Esophagus (tissue), 2 donors: ENCODE measurements at regions not wholly inside any gene's neighbourhood (a gene's known extent, or its start where the extent isn't known, plus 50 kb on each side); places are given as distances from the start of the nearest gene placed in this dataset.

ENCODE experiments used
- H3K27ac ChIP-seq, 2 donors: one replicate each; pipeline ENCODE4 v1.5.1; 2013; ENCODE audit warnings: low read depth in 2 of 2, mild to moderate bottlenecking in 2 of 2, inconsistent platforms in 1 of 2, low read length in 1 of 2, moderate library complexity in 1 of 2
- H3K27me3 ChIP-seq, 2 donors: one replicate each; pipeline ENCODE4 v1.6.1; 2013; ENCODE audit warnings: low read length in 2 of 2, control low read depth in 1 of 2, mild to moderate bottlenecking in 1 of 2; ENCODE audit not compliant: insufficient read depth in 2 of 2, control insufficient read depth in 1 of 2
- H3K36me3 ChIP-seq, 2 donors: one replicate each; pipeline ENCODE4 v1.6.1; 2013; ENCODE audit warnings: low read length in 1 of 2; ENCODE audit not compliant: control insufficient read depth in 2 of 2, insufficient read depth in 2 of 2
- H3K4me1 ChIP-seq, 2 donors: one replicate each; pipeline ENCODE4 v1.6.1; 2013; ENCODE audit warnings: low read length in 1 of 2; ENCODE audit not compliant: control insufficient read depth in 2 of 2, insufficient read depth in 2 of 2
- H3K4me3 ChIP-seq, 2 donors: one replicate each; pipeline ENCODE4 v1.5.1; 2013; ENCODE audit warnings: low read length in 2 of 2, mild to moderate bottlenecking in 2 of 2, low read depth in 1 of 2, moderate library complexity in 1 of 2
- H3K9me3 ChIP-seq, 2 donors: one replicate each; pipeline ENCODE4 v1.6.1; 2013; ENCODE audit warnings: mild to moderate bottlenecking in 2 of 2, low read depth in 1 of 2, low read length in 1 of 2, moderate library complexity in 1 of 2; ENCODE audit not compliant: control insufficient read depth in 2 of 2, insufficient read depth in 1 of 2
- WGBS, 2 donors: extraction: QIAGEN DNeasy Blood & Tissue Kit; methylation state at CpG; one replicate each; pipeline ENCODE4 v1.1.7; 2013; 5-methylcytosine and 5-hydroxymethylcytosine counted together
- donor health status: healthy with polysubstance abuse.
- donor health status: Bipolar disorder and iron deficiency.

DNA sequence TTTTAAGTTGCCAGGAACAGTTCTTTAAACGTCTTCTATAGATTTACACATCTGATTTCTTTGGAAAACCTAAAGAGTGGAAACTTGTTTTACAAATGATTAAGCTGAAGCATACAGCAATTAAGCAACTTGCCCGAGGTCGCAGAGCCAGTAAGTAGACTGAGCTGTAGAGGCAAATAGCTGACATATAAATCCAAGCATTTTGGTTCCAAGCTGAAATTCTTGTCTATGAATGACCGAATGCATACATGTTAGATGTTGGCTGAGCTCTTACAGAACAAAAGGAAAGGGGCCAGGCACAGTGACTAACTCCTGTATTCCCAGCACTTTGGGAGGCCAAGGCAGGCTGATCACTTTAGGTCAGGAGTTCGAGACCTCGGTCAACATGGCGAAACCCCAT lies 101.8 kb upstream of the SGK1 start:
- WGBS, 2 donors, result 67 to 81% methylated on average over 7 of the region's 7 CpGs
- H3K36me3 ChIP-seq, result no peaks in the 10 kb centered on the region
- H3K4me3 ChIP-seq, result no peak overlapping the region
- H3K27ac ChIP-seq, result peak overlapping the region in 1 of 2 donors; percentile 15
- H3K27me3 ChIP-seq, result no peaks in the 10 kb centered on the region
- H3K4me1 ChIP-seq, result peaks cover 0 to 4% of the 10 kb centered on the region in 2 donors
- H3K9me3 ChIP-seq, result no peaks in the 10 kb centered on the region

DNA sequence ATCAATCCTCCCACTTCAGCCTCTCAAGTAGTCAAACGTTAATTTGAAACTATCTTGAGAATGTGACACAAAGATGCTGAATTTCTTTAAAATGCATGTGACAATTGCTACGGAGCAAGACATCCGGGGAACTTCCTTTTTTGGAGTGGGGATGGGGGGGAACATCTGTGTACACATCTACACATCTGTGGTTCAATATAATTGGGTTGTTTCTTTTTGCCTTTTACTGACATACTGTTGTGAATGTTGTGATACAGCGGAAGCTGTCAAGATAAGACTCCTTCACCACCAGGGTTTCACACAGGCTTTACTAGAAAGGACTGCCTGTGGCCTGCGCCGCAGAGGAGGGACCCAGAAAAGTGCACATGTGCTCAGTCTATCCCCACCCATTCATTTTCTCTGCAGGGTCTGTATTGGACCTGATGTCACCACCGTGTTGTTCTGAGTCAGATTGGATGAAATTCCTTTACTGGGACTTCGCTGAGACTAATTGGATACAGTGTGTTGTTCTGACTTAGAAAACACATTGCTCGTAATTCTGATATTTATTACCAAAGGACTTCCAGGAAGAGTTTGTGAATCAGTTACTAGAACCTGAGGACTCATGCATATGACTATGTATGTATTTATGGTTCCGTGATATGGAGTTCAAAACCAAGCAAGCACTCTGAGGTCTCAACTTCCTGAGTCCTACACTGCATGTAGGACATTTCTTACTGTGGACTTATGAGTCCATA lies 98.7 kb upstream of the SGK1 start:
- no peaks in the 10 kb centered on the region for H3K36me3 ChIP-seq
- H3K27ac ChIP-seq, result no peak overlapping the region
- H3K9me3 ChIP-seq, result peaks cover 0 to 3% of the 10 kb centered on the region in 2 donors
- 74 to 83% methylated on average over 10 of the region's 10 CpGs for WGBS, 2 donors
- H3K4me1 ChIP-seq, result peaks cover 0 to 4% of the 10 kb centered on the region in 2 donors
- no peak overlapping the region for H3K4me3 ChIP-seq
- no peaks in the 10 kb centered on the region for H3K27me3 ChIP-seq

DNA sequence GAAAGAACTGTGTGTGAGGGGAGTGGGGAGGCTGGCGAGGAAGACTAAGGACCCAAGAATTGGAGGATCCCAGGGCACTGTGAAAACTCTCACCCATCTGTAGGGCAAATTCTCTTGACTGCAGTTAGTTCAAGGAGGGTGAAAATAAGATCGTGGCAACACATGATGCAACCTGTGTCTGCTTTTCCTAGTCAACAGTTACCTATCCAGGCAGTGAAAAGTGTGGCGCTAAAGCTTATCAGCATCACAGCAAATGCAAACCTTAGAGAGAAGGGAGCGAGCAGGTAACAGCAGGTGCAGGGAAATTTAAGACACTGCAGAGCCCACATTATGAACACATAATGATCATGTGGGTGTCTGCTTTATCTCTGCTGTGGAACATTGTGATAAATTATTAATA lies 97.7 kb upstream of the SGK1 start:
- H3K36me3 ChIP-seq, result no peaks in the 10 kb centered on the region
- H3K4me3 ChIP-seq, result no peak overlapping the region
- H3K9me3 ChIP-seq, result peaks cover 0 to 3% of the 10 kb centered on the region in 2 donors
- peaks cover 0 to 4% of the 10 kb centered on the region in 2 donors for H3K4me1 ChIP-seq
- no peak overlapping the region for H3K27ac ChIP-seq
- H3K27me3 ChIP-seq, result no peaks in the 10 kb centered on the region
- WGBS, 2 donors, result 63 to 84% methylated on average over 4 of the region's 4 CpGs

DNA sequence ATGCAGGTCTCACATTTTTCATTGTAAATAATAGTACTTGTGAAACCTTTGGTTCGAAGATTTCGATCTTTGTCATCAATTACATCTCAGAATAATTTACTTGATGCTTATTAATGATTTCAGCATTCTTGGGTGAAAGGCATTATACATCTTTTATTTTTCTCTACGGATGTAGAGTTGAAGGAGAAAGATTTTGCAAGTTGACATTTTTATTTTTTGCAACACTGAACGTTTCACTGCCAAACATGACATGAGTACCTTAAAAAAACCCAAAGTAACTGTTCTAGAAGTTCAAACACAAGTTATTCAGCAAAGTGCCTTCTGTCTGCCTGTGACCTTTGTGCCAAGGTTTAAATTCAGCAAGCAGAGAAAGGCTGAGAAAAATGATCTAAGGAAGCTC lies 97.3 kb upstream of the SGK1 start:
- Histone ChIP-seq H3K36me3 (no peaks in the 10 kb centered on the region), H3K4me1 (peaks cover 0 to 4% of the 10 kb centered on the region in 2 donors), H3K27ac (no peak overlapping the region), H3K4me3 (no peak overlapping the region), H3K27me3 (no peaks in the 10 kb centered on the region), H3K9me3 (peaks cover 0 to 3% of the 10 kb centered on the region in 2 donors)
- 69 to 70% methylated on average over 4 of the region's 4 CpGs for WGBS, 2 donors

DNA sequence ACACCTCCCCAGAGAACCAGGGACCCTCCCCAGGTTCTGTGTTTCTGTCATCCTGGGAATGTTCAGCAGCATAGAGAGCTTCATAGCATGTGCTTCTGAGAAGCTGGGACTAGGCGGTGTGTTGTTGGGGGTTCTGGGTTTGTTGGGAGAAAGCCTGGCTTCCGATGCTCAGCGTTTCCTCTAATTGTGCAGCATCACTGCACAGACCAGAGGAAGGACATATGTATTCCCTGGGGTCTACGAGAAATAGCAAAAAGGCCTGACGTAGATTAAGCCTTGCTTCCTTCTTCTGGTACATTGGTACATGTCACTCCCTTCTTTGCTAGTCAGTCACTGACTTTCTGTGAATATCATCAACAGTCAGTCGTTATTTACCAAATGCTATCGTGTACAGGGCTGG lies 96.9 kb upstream of the SGK1 start:
- WGBS, 2 donors, result 78% methylated on average over 7 of the region's 7 CpGs
- H3K27me3 ChIP-seq, result no peaks in the 10 kb centered on the region
- H3K4me3 ChIP-seq, result no peak overlapping the region
- no peak overlapping the region for H3K27ac ChIP-seq
- peaks cover 0 to 3% of the 10 kb centered on the region in 2 donors for H3K9me3 ChIP-seq
- H3K36me3 ChIP-seq, result no peaks in the 10 kb centered on the region
- peaks cover 0 to 4% of the 10 kb centered on the region in 2 donors for H3K4me1 ChIP-seq

DNA sequence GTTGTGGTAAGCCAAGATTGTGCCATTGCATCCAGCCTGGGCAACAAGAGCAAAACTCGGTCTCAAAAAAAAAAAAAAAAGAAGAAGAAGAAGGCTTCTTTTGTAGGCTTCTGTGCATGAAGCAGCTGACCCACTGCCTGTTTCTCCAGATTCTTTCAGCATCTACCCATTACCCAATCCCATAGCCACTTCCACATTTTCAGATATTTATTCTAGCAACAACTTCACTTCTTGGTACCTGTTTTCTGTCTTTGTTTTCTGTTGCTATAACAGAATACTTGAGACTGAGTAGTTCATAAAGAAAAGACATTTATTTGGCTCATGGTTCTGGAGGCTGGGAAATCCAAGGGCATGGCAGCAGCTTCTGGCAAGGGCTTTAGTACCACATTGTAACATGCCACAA lies 95.3 kb upstream of the SGK1 start:
- WGBS, 2 donors, result 83 to 94% methylated on average over 1 of the region's 1 CpG

DNA sequence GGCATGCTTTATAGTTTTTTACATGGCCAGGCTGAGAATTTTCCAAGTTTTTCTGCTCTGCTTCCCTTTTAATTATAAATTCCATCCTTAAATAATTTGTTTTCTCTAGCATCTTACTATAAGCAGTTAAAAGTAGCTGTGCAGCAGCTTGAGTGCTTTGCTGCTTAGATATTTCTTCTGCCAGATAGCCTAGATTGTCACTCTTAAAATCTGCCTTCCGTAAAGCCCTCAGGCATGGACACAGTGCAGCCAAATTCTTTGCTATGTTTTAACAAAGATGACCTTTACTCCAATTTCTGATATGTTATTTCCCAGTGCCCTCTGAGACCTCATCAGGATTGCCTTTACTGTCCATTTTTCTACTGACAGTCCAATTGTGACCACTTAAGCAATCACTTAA lies 92.6 kb upstream of the SGK1 start:
- Histone ChIP-seq H3K27ac (no peak overlapping the region), H3K4me3 (no peak overlapping the region), H3K9me3 (peaks cover 0 to 3% of the 10 kb centered on the region in 2 donors), H3K4me1 (no peaks in the 10 kb centered on the region), H3K27me3 (no peaks in the 10 kb centered on the region), H3K36me3 (no peaks in the 10 kb centered on the region)
- 53 to 63% methylated on average over 1 of the region's 1 CpG for WGBS, 2 donors

More for the DNA sequence above, 95.3 kb upstream of the SGK1 start:
- Histone ChIP-seq H3K27ac (no peak overlapping the region), H3K27me3 (no peaks in the 10 kb centered on the region), H3K9me3 (peaks cover 0 to 3% of the 10 kb centered on the region in 2 donors), H3K36me3 (no peaks in the 10 kb centered on the region), H3K4me3 (no peak overlapping the region), H3K4me1 (no peaks in the 10 kb centered on the region)

DNA sequence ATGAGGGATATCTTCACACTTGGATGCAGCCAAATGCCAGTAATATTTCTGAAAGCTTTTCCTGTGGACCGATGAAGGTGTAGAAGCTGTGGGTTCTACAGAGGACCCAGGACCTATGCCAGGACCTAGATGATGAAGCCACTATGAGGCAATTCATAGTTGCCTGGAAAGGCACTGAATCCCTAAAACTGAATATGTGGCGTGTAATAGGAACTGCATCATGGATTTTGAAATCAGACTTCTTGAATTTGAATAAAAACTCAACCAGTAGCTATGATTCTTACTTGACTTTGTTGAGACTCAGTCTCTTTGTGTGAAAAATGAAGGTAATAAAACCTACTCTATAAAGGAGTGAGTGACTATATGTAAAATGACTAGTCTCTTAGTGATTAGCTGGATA lies 89.9 kb upstream of the SGK1 start:
- no peaks in the 10 kb centered on the region for H3K27me3 ChIP-seq
- no peak overlapping the region for H3K4me3 ChIP-seq
- H3K4me1 ChIP-seq, result no peaks in the 10 kb centered on the region
- H3K9me3 ChIP-seq, result peaks cover 0 to under 1% of the 10 kb centered on the region in 2 donors
- H3K27ac ChIP-seq, result no peak overlapping the region
- H3K36me3 ChIP-seq, result no peaks in the 10 kb centered on the region
- WGBS, 2 donors, result 79 to 82% methylated on average over 2 of the region's 2 CpGs

DNA sequence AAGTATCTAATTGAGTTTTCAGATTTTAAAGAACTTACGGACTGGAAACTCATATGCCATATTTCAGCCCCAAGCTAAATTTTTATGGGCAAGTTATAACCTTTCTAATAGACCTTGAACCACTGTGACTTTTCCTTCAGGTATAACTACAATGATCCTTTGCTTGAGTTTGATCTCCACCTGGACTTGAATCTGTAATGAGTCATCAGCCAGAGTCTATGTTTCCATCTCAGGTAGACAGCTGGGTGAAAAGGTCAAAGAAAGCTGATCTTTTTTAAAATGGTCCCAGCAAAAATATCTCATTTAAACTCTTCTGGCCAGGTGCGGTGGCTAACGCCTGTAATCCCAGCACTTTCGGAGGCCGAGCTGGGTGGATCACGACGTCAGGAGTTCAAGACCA lies 88.4 kb upstream of the SGK1 start:
- Histone ChIP-seq H3K9me3 (no peaks in the 10 kb centered on the region), H3K27me3 (no peaks in the 10 kb centered on the region), H3K4me1 (no peaks in the 10 kb centered on the region), H3K4me3 (no peak overlapping the region), H3K36me3 (no peaks in the 10 kb centered on the region), H3K27ac (peak overlapping the region in 1 of 2 donors; percentile 40)
- WGBS, 2 donors, result 77 to 85% methylated on average over 7 of the region's 7 CpGs
